ENCODE measurements at regions not wholly inside any gene's neighbourhood (a gene's known extent, or its start where the extent isn't known, plus 50 kb on each side); places are given as distances from the start of the nearest gene placed in this dataset.
A peak's percentile ranks its signal among the peaks of the same experiment; 100 is the strongest.

- DNase-seq, result no peak
- WGBS (ENCODE audit: extremely low coverage, insufficient coverage, low lambda C conversion rate), result no CpG with 5 or more reads among the region's 15 CpGs
- no peak overlapping the region for H2BK15ac ChIP-seq (replicated peaks; ENCODE audit: low read depth)
Measured at GRCh38 chr20:59453759-59454560, 150.4 kb upstream of the PHACTR3 start.

GRCh38 chr20:59455402-59456341 lies 148.7 kb upstream of the PHACTR3 start:
- DNase-seq, result peak; percentile 42
- H3K27ac ChIP-seq (ENCODE audit: low read depth, low read length), result no peak overlapping the region
- H3K18ac ChIP-seq (ENCODE audit: low read length), result no peak overlapping the region
- H3K56ac ChIP-seq (ENCODE audit: low read length), result no peak overlapping the region
- H3K79me1 ChIP-seq (ENCODE audit: low read length), result no peaks in the 10 kb centered on the region
- no peak overlapping the region for H2AK5ac ChIP-seq (ENCODE audit: low read length)
- no peak overlapping the region for H3K4me2 ChIP-seq (ENCODE audit: low read length)
- H3K36me3 ChIP-seq (ENCODE audit: control insufficient read depth, insufficient read depth, low read length), result no peaks in the 10 kb centered on the region
- H4K5ac ChIP-seq (ENCODE audit: low read length), result no peak overlapping the region
- H3K4me3 ChIP-seq (ENCODE audit: low read length), result no peak overlapping the region
- no CpG with 5 or more reads among the region's 8 CpGs for WGBS (ENCODE audit: extremely low coverage, insufficient coverage, low lambda C conversion rate)
- H3K9ac ChIP-seq (ENCODE audit: low read length), result no peak overlapping the region
- H3K4ac ChIP-seq (ENCODE audit: low read depth, low read length), result no peak overlapping the region
- H4K8ac ChIP-seq (ENCODE audit: low read depth, low read length), result no peak overlapping the region
- H2BK5ac ChIP-seq (ENCODE audit: low read length), result no peak overlapping the region
- no peaks in the 10 kb centered on the region for H3K27me3 ChIP-seq (ENCODE audit: insufficient read depth, low read length, poor library complexity)
- H3K79me2 ChIP-seq (ENCODE audit: control insufficient read depth, insufficient read depth, low read length), result no peaks in the 10 kb centered on the region
- no peak overlapping the region for H2BK15ac ChIP-seq (replicated peaks; ENCODE audit: low read depth)
- H3K23ac ChIP-seq (ENCODE audit: low read length), result no peak overlapping the region
- H2BK120ac ChIP-seq (ENCODE audit: low read depth, low read length), result no peak overlapping the region
- H3K4me1 ChIP-seq (ENCODE audit: control insufficient read depth, low read depth, low read length), result no peaks in the 10 kb centered on the region

More at GRCh38 chr20:59453759-59454560, 150.4 kb upstream of the PHACTR3 start:
- Histone ChIP-seq H3K4me3 (ENCODE audit: low read length) (no peak overlapping the region), H4K8ac (ENCODE audit: low read depth, low read length) (no peak overlapping the region), H2BK120ac (ENCODE audit: low read depth, low read length) (no peak overlapping the region), H3K4me1 (ENCODE audit: control insufficient read depth, low read depth, low read length) (no peaks in the 10 kb centered on the region), H3K27ac (ENCODE audit: low read depth, low read length) (no peak overlapping the region), H2BK5ac (ENCODE audit: low read length) (no peak overlapping the region), H4K5ac (ENCODE audit: low read length) (no peak overlapping the region), H3K27me3 (ENCODE audit: insufficient read depth, low read length, poor library complexity) (no peaks in the 10 kb centered on the region), H2AK5ac (ENCODE audit: low read length) (no peak overlapping the region), H3K23ac (ENCODE audit: low read length) (no peak overlapping the region), H3K4me2 (ENCODE audit: low read length) (no peak overlapping the region), H3K4ac (ENCODE audit: low read depth, low read length) (no peak overlapping the region), H3K36me3 (ENCODE audit: control insufficient read depth, insufficient read depth, low read length) (no peaks in the 10 kb centered on the region), H3K18ac (ENCODE audit: low read length) (no peak overlapping the region), H3K9ac (ENCODE audit: low read length) (no peak overlapping the region), H3K79me1 (ENCODE audit: low read length) (no peaks in the 10 kb centered on the region), H3K79me2 (ENCODE audit: control insufficient read depth, insufficient read depth, low read length) (no peaks in the 10 kb centered on the region), H3K56ac (ENCODE audit: low read length) (no peak overlapping the region)

- no peak overlapping the region for H3K27ac ChIP-seq (ENCODE audit: low read depth, low read length)
- no peak overlapping the region for H4K5ac ChIP-seq (ENCODE audit: low read length)
- H3K4me1 ChIP-seq (ENCODE audit: control insufficient read depth, low read depth, low read length), result no peaks in the 10 kb centered on the region
- no peak overlapping the region for H3K4me3 ChIP-seq (ENCODE audit: low read length)
- WGBS (ENCODE audit: extremely low coverage, insufficient coverage, low lambda C conversion rate), result no CpG with 5 or more reads among the region's 26 CpGs
- H3K18ac ChIP-seq (ENCODE audit: low read length), result no peak overlapping the region
- no peaks in the 10 kb centered on the region for H3K27me3 ChIP-seq (ENCODE audit: insufficient read depth, low read length, poor library complexity)
- no peak overlapping the region for H3K9ac ChIP-seq (ENCODE audit: low read length)
- no peak overlapping the region for H2BK5ac ChIP-seq (ENCODE audit: low read length)
- H3K79me1 ChIP-seq (ENCODE audit: low read length), result no peaks in the 10 kb centered on the region
- no peak overlapping the region for H2BK15ac ChIP-seq (replicated peaks; ENCODE audit: low read depth)
- no peak overlapping the region for H3K56ac ChIP-seq (ENCODE audit: low read length)
- no peak for DNase-seq
- no peaks in the 10 kb centered on the region for H3K79me2 ChIP-seq (ENCODE audit: control insufficient read depth, insufficient read depth, low read length)
- no peak overlapping the region for H2BK120ac ChIP-seq (ENCODE audit: low read depth, low read length)
- no peak overlapping the region for H4K8ac ChIP-seq (ENCODE audit: low read depth, low read length)
- H2AK5ac ChIP-seq (ENCODE audit: low read length), result no peak overlapping the region
- H3K36me3 ChIP-seq (ENCODE audit: control insufficient read depth, insufficient read depth, low read length), result no peaks in the 10 kb centered on the region
- H3K4me2 ChIP-seq (ENCODE audit: low read length), result no peak overlapping the region
- H3K4ac ChIP-seq (ENCODE audit: low read depth, low read length), result no peak overlapping the region
- no peak overlapping the region for H3K23ac ChIP-seq (ENCODE audit: low read length)
Measured at GRCh38 chr20:59456342-59457279, 147.7 kb upstream of the PHACTR3 start.

GRCh38 chr20:59458645-59459044 lies 145.7 kb upstream of the PHACTR3 start:
- no CpG with 5 or more reads among the region's 2 CpGs for WGBS (ENCODE audit: extremely low coverage, insufficient coverage, low lambda C conversion rate)
- H3K23ac ChIP-seq (ENCODE audit: low read length), result no peak overlapping the region

GRCh38 chr20:59459586-59459985 lies 144.8 kb upstream of the PHACTR3 start:
- Histone ChIP-seq H3K4ac (ENCODE audit: low read depth, low read length) (no peak overlapping the region), H3K79me1 (ENCODE audit: low read length) (no peaks in the 10 kb centered on the region), H2BK120ac (ENCODE audit: low read depth, low read length) (no peak overlapping the region), H4K8ac (ENCODE audit: low read depth, low read length) (no peak overlapping the region), H4K5ac (ENCODE audit: low read length) (no peak overlapping the region), H2AK5ac (ENCODE audit: low read length) (no peak overlapping the region), H3K4me3 (ENCODE audit: low read length) (no peak overlapping the region), H3K4me2 (ENCODE audit: low read length) (no peak overlapping the region), H3K56ac (ENCODE audit: low read length) (no peak overlapping the region), H3K23ac (ENCODE audit: low read length) (no peak overlapping the region), H3K27me3 (ENCODE audit: insufficient read depth, low read length, poor library complexity) (no peaks in the 10 kb centered on the region), H3K36me3 (ENCODE audit: control insufficient read depth, insufficient read depth, low read length) (no peaks in the 10 kb centered on the region), H3K9ac (ENCODE audit: low read length) (no peak overlapping the region), H3K4me1 (ENCODE audit: control insufficient read depth, low read depth, low read length) (no peaks in the 10 kb centered on the region), H3K18ac (ENCODE audit: low read length) (no peak overlapping the region), H3K27ac (ENCODE audit: low read depth, low read length) (no peak overlapping the region), H2BK5ac (ENCODE audit: low read length) (no peak overlapping the region), H3K79me2 (ENCODE audit: control insufficient read depth, insufficient read depth, low read length) (no peaks in the 10 kb centered on the region), H2BK15ac (replicated peaks; ENCODE audit: low read depth) (no peak overlapping the region)
- WGBS (ENCODE audit: extremely low coverage, insufficient coverage, low lambda C conversion rate), result no CpG with 5 or more reads among the region's 6 CpGs
- DNase-seq, result no peak

More at GRCh38 chr20:59458645-59459044, 145.7 kb upstream of the PHACTR3 start:
- Histone ChIP-seq H3K27ac (ENCODE audit: low read depth, low read length) (no peak overlapping the region), H3K4me3 (ENCODE audit: low read length) (no peak overlapping the region), H3K79me2 (ENCODE audit: control insufficient read depth, insufficient read depth, low read length) (no peaks in the 10 kb centered on the region), H3K56ac (ENCODE audit: low read length) (no peak overlapping the region), H3K27me3 (ENCODE audit: insufficient read depth, low read length, poor library complexity) (no peaks in the 10 kb centered on the region), H2BK5ac (ENCODE audit: low read length) (no peak overlapping the region), H4K5ac (ENCODE audit: low read length) (no peak overlapping the region), H3K18ac (ENCODE audit: low read length) (no peak overlapping the region), H3K4me1 (ENCODE audit: control insufficient read depth, low read depth, low read length) (no peaks in the 10 kb centered on the region), H3K4ac (ENCODE audit: low read depth, low read length) (no peak overlapping the region), H3K36me3 (ENCODE audit: control insufficient read depth, insufficient read depth, low read length) (no peaks in the 10 kb centered on the region), H3K79me1 (ENCODE audit: low read length) (no peaks in the 10 kb centered on the region), H4K8ac (ENCODE audit: low read depth, low read length) (no peak overlapping the region), H2AK5ac (ENCODE audit: low read length) (no peak overlapping the region), H2BK120ac (ENCODE audit: low read depth, low read length) (no peak overlapping the region), H3K4me2 (ENCODE audit: low read length) (no peak overlapping the region), H2BK15ac (replicated peaks; ENCODE audit: low read depth) (no peak overlapping the region), H3K9ac (ENCODE audit: low read length) (no peak overlapping the region)
- no peak for DNase-seq

Measured in mesendoderm (in vitro differentiated cells).